Type B pancreatic cell (in vitro differentiated cells): ENCODE measurements at regions not wholly inside any gene's neighbourhood (a gene's known extent, or its start where the extent isn't known, plus 50 kb on each side); places are given as distances from the start of the nearest gene placed in this dataset.

Experiments used
- DNase-seq: peaks from one replicate; pipeline ENCODE4 v3.0.0; 2021; ENCODE audit warnings: mixed read lengths; ENCODE audit not compliant: unreplicated experiment; ENCODE audit errors: extremely low spot score
- H3K27ac Mint-ChIP-seq: 2 replicates; pipeline ENCODE4 v1.8.0; 2021; ENCODE audit warnings: mild to moderate bottlenecking, mixed read lengths
- H3K27me3 Mint-ChIP-seq: 2 replicates; pipeline ENCODE4 v1.8.0; 2021; ENCODE audit warnings: mixed read lengths
- H3K36me3 Mint-ChIP-seq: 2 replicates; pipeline ENCODE4 v1.8.0; 2021; ENCODE audit warnings: mixed read lengths
- H3K4me1 Mint-ChIP-seq: one replicate; pipeline ENCODE4 v1.8.0; 2021; ENCODE audit warnings: mixed read lengths; ENCODE audit not compliant: unreplicated experiment
- H3K4me3 Mint-ChIP-seq: 2 replicates; pipeline ENCODE4 v1.8.0; 2021; ENCODE audit warnings: mild to moderate bottlenecking, mixed read lengths
- H3K9me3 Mint-ChIP-seq: 2 replicates; pipeline ENCODE4 v1.8.0; 2021; ENCODE audit warnings: mixed read lengths
- CTCF ChIP-seq: fragments of 200-600 bp; sonication (generic); conservative IDR thresholded peaks from 2 replicates; pipeline ENCODE4 v1.5.0; 2021; ENCODE audit warnings: antibody characterized with exemption, mild to moderate bottlenecking

- no peak for DNase-seq
- Mint-ChIP-seq H3K4me1 (no peaks in the 10 kb centered on the region), H3K4me3 (no peak overlapping the region), H3K27ac (no peak overlapping the region), H3K9me3 (peaks cover 9% of the 10 kb centered on the region), H3K36me3 (no peaks in the 10 kb centered on the region), H3K27me3 (no peaks in the 10 kb centered on the region)
- no peak for TF ChIP-seq CTCF
Observed at GRCh38 chr6:76214546-76214945, 142.1 kb upstream of the IMPG1 start.

GRCh38 chr6:76174722-76175121 is 102.3 kb upstream of the IMPG1 start:
- Mint-ChIP-seq H3K27ac (no peak overlapping the region), H3K4me1 (no peaks in the 10 kb centered on the region), H3K4me3 (no peak overlapping the region), H3K36me3 (no peaks in the 10 kb centered on the region), H3K27me3 (no peaks in the 10 kb centered on the region), H3K9me3 (no peaks in the 10 kb centered on the region)
- no peak for DNase-seq
- no peak for TF ChIP-seq CTCF

- H3K27ac Mint-ChIP-seq = no peak overlapping the region
- no peaks in the 10 kb centered on the region for H3K9me3 Mint-ChIP-seq
- no peaks in the 10 kb centered on the region for H3K36me3 Mint-ChIP-seq
- H3K4me3 Mint-ChIP-seq = no peak overlapping the region
- DNase-seq = no peak
- TF ChIP-seq CTCF = no peak
- no peaks in the 10 kb centered on the region for H3K4me1 Mint-ChIP-seq
- H3K27me3 Mint-ChIP-seq = no peaks in the 10 kb centered on the region
Observed at GRCh38 chr6:76166874-76167273, 94.4 kb upstream of the IMPG1 start.

- H3K36me3 Mint-ChIP-seq = no peaks in the 10 kb centered on the region
Observed at GRCh38 chr6:76166297-76166696, 93.8 kb upstream of the IMPG1 start.

GRCh38 chr6:76165471-76166221 is 93.2 kb upstream of the IMPG1 start:
- no peaks in the 10 kb centered on the region for H3K27me3 Mint-ChIP-seq
- no peaks in the 10 kb centered on the region for H3K9me3 Mint-ChIP-seq
- no peak overlapping the region for H3K4me3 Mint-ChIP-seq
- no peaks in the 10 kb centered on the region for H3K4me1 Mint-ChIP-seq
- DNase-seq = no peak
- no peaks in the 10 kb centered on the region for H3K36me3 Mint-ChIP-seq
- no peak for TF ChIP-seq CTCF
- no peak overlapping the region for H3K27ac Mint-ChIP-seq

More at GRCh38 chr6:76166297-76166696, 93.8 kb upstream of the IMPG1 start:
- no peaks in the 10 kb centered on the region for H3K9me3 Mint-ChIP-seq
- no peak for DNase-seq
- no peaks in the 10 kb centered on the region for H3K4me1 Mint-ChIP-seq
- no peak overlapping the region for H3K27ac Mint-ChIP-seq
- H3K27me3 Mint-ChIP-seq = no peaks in the 10 kb centered on the region
- no peak overlapping the region for H3K4me3 Mint-ChIP-seq
- TF ChIP-seq CTCF = no peak
